Stimulated activated naive CD8-positive, alpha-beta T cell treated with anti-CD3 and anti-CD28 coated beads, Interleukin-15, Interleukin-2, amounts not matched to agents 100 ng/mL and 50 ng/mL, for 24 hours (primary cell): ENCODE measurements at regions not wholly inside any gene's neighbourhood (a gene's known extent, or its start where the extent isn't known, plus 50 kb on each side); places are given as distances from the start of the nearest gene placed in this dataset.

Experiments
- H3K27ac Mint-ChIP-seq: one replicate; pipeline ENCODE4 v1.8.0; 2021; ENCODE audit warnings: mild to moderate bottlenecking, mixed read lengths
- H3K27me3 Mint-ChIP-seq: one replicate; pipeline ENCODE4 v1.8.0; 2021; ENCODE audit warnings: mixed read lengths
- H3K36me3 Mint-ChIP-seq: one replicate; pipeline ENCODE4 v1.8.0; 2021; ENCODE audit warnings: low read depth, mixed read lengths
- H3K4me1 Mint-ChIP-seq: one replicate; pipeline ENCODE4 v1.8.0; 2021; ENCODE audit warnings: low read depth, mixed read lengths
- H3K4me3 Mint-ChIP-seq: one replicate; pipeline ENCODE4 v1.8.0; 2021; ENCODE audit warnings: mild to moderate bottlenecking, mixed read lengths
- H3K9me3 Mint-ChIP-seq: one replicate; pipeline ENCODE4 v1.8.0; 2021; ENCODE audit warnings: mixed read lengths

- Mint-ChIP-seq H3K36me3 (no peaks in the 10 kb centered on the region), H3K27ac (no peak overlapping the region), H3K9me3 (peaks cover 4% of the 10 kb centered on the region), H3K4me3 (no peak overlapping the region), H3K27me3 (peaks cover 4% of the 10 kb centered on the region), H3K4me1 (no peaks in the 10 kb centered on the region)
Measured at GRCh38 chr10:44042075-44042770, 342.7 kb downstream of the CXCL12 start.

GRCh38 chr10:44039599-44039998 lies 345.3 kb downstream of the CXCL12 start:
- no peaks in the 10 kb centered on the region for H3K27me3 Mint-ChIP-seq
- H3K4me3 Mint-ChIP-seq, result no peak overlapping the region
- no peak overlapping the region for H3K27ac Mint-ChIP-seq
- peaks cover 4% of the 10 kb centered on the region for H3K9me3 Mint-ChIP-seq
- no peaks in the 10 kb centered on the region for H3K4me1 Mint-ChIP-seq
- no peaks in the 10 kb centered on the region for H3K36me3 Mint-ChIP-seq

- H3K4me1 Mint-ChIP-seq, result no peaks in the 10 kb centered on the region
- H3K27ac Mint-ChIP-seq, result no peak overlapping the region
- H3K27me3 Mint-ChIP-seq, result no peaks in the 10 kb centered on the region
- peaks cover 4% of the 10 kb centered on the region for H3K9me3 Mint-ChIP-seq
- H3K4me3 Mint-ChIP-seq, result no peak overlapping the region
- no peaks in the 10 kb centered on the region for H3K36me3 Mint-ChIP-seq
Measured at GRCh38 chr10:44036425-44036824, 348.5 kb downstream of the CXCL12 start.

- H3K36me3 Mint-ChIP-seq, result no peaks in the 10 kb centered on the region
- H3K27me3 Mint-ChIP-seq, result no peaks in the 10 kb centered on the region
- no peaks in the 10 kb centered on the region for H3K4me1 Mint-ChIP-seq
- no peak overlapping the region for H3K27ac Mint-ChIP-seq
- no peak overlapping the region for H3K4me3 Mint-ChIP-seq
- no peaks in the 10 kb centered on the region for H3K9me3 Mint-ChIP-seq
Measured at GRCh38 chr10:44035474-44036197, 349.3 kb downstream of the CXCL12 start.

GRCh38 chr10:44034946-44035345 lies 350.0 kb downstream of the CXCL12 start:
- Mint-ChIP-seq H3K4me3 (no peak overlapping the region), H3K4me1 (no peaks in the 10 kb centered on the region), H3K27ac (no peak overlapping the region), H3K27me3 (no peaks in the 10 kb centered on the region), H3K9me3 (no peaks in the 10 kb centered on the region), H3K36me3 (no peaks in the 10 kb centered on the region)

GRCh38 chr10:44033008-44033407 lies 351.9 kb downstream of the CXCL12 start:
- no peaks in the 10 kb centered on the region for H3K9me3 Mint-ChIP-seq
- H3K4me3 Mint-ChIP-seq, result no peak overlapping the region
- no peak overlapping the region for H3K27ac Mint-ChIP-seq
- H3K27me3 Mint-ChIP-seq, result no peaks in the 10 kb centered on the region
- H3K36me3 Mint-ChIP-seq, result no peaks in the 10 kb centered on the region
- H3K4me1 Mint-ChIP-seq, result no peaks in the 10 kb centered on the region

- no peak overlapping the region for H3K4me3 Mint-ChIP-seq
- H3K9me3 Mint-ChIP-seq, result no peaks in the 10 kb centered on the region
- no peaks in the 10 kb centered on the region for H3K36me3 Mint-ChIP-seq
- H3K27me3 Mint-ChIP-seq, result no peaks in the 10 kb centered on the region
- no peaks in the 10 kb centered on the region for H3K4me1 Mint-ChIP-seq
- H3K27ac Mint-ChIP-seq, result no peak overlapping the region
Measured at GRCh38 chr10:44032216-44032615, 352.7 kb downstream of the CXCL12 start.

- H3K4me1 Mint-ChIP-seq, result no peaks in the 10 kb centered on the region
- peaks cover 2% of the 10 kb centered on the region for H3K27me3 Mint-ChIP-seq
- no peak overlapping the region for H3K27ac Mint-ChIP-seq
- no peaks in the 10 kb centered on the region for H3K9me3 Mint-ChIP-seq
- no peak overlapping the region for H3K4me3 Mint-ChIP-seq
- no peaks in the 10 kb centered on the region for H3K36me3 Mint-ChIP-seq
Measured at GRCh38 chr10:44030738-44031137, 354.2 kb downstream of the CXCL12 start.

- H3K4me3 Mint-ChIP-seq, result no peak overlapping the region
- no peak overlapping the region for H3K27ac Mint-ChIP-seq
- H3K4me1 Mint-ChIP-seq, result no peaks in the 10 kb centered on the region
- no peaks in the 10 kb centered on the region for H3K36me3 Mint-ChIP-seq
- H3K27me3 Mint-ChIP-seq, result peaks cover 5% of the 10 kb centered on the region
- H3K9me3 Mint-ChIP-seq, result no peaks in the 10 kb centered on the region
Measured at GRCh38 chr10:44030132-44030531, 354.8 kb downstream of the CXCL12 start.

- H3K27me3 Mint-ChIP-seq, result peaks cover 5% of the 10 kb centered on the region
- no peaks in the 10 kb centered on the region for H3K36me3 Mint-ChIP-seq
- H3K27ac Mint-ChIP-seq, result no peak overlapping the region
- H3K9me3 Mint-ChIP-seq, result no peaks in the 10 kb centered on the region
- no peaks in the 10 kb centered on the region for H3K4me1 Mint-ChIP-seq
- no peak overlapping the region for H3K4me3 Mint-ChIP-seq
Measured at GRCh38 chr10:44028384-44029137, 356.3 kb downstream of the CXCL12 start.

GRCh38 chr10:44024356-44025116 lies 360.4 kb downstream of the CXCL12 start:
- no peak overlapping the region for H3K27ac Mint-ChIP-seq
- H3K36me3 Mint-ChIP-seq, result no peaks in the 10 kb centered on the region
- H3K4me1 Mint-ChIP-seq, result no peaks in the 10 kb centered on the region
- H3K27me3 Mint-ChIP-seq, result peaks cover 11% of the 10 kb centered on the region
- H3K4me3 Mint-ChIP-seq, result no peak overlapping the region
- no peaks in the 10 kb centered on the region for H3K9me3 Mint-ChIP-seq

- Mint-ChIP-seq H3K4me1 (no peaks in the 10 kb centered on the region), H3K27me3 (peaks cover 17% of the 10 kb centered on the region), H3K36me3 (no peaks in the 10 kb centered on the region), H3K27ac (no peak overlapping the region), H3K9me3 (no peaks in the 10 kb centered on the region), H3K4me3 (no peak overlapping the region)
Measured at GRCh38 chr10:44023517-44023916, 361.4 kb downstream of the CXCL12 start.

GRCh38 chr10:44022203-44022602 lies 362.7 kb downstream of the CXCL12 start:
- H3K4me3 Mint-ChIP-seq, result no peak overlapping the region
- no peak overlapping the region for H3K27ac Mint-ChIP-seq
- H3K4me1 Mint-ChIP-seq, result no peaks in the 10 kb centered on the region
- peaks cover 17% of the 10 kb centered on the region for H3K27me3 Mint-ChIP-seq
- no peaks in the 10 kb centered on the region for H3K9me3 Mint-ChIP-seq
- no peaks in the 10 kb centered on the region for H3K36me3 Mint-ChIP-seq

GRCh38 chr10:44020322-44021111 lies 364.4 kb downstream of the CXCL12 start:
- H3K9me3 Mint-ChIP-seq, result no peaks in the 10 kb centered on the region
- no peak overlapping the region for H3K27ac Mint-ChIP-seq
- no peaks in the 10 kb centered on the region for H3K4me1 Mint-ChIP-seq
- no peak overlapping the region for H3K4me3 Mint-ChIP-seq
- H3K36me3 Mint-ChIP-seq, result no peaks in the 10 kb centered on the region
- peaks cover 12% of the 10 kb centered on the region for H3K27me3 Mint-ChIP-seq
